ENCODE measurements at regions not wholly inside any gene's neighbourhood (a gene's known extent, or its start where the extent isn't known, plus 50 kb on each side); places are given as distances from the start of the nearest gene placed in this dataset.

DNA sequence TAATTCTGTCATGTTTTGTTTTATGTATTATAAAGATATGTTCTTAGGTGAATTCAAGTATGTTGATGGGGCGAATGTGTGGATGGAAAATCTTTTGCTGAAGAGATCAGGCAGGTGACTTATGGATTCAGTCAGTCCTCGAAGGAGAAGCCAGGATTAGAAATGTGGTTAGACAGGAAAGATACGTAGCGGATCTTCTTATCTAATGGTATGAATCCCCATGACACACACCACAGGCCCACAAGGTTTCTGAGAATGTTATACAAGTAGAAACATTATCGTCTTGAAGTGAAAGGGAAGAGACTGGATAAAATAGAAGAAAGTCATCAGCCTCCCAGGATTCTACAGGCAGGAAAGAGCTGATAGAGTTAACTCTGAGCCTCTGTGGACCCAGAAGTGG lies 69.0 kb upstream of the RFXAP start:
- ChIA-PET CTCF (interaction anchor here (0.6 kb wide), 1 partner anchor 13 kb away, joined by 3 read pairs; no protein-coding TSS in a partner anchor), POLR2A (no interaction called here)
- Histone ChIP-seq H3K9me3 (ENCODE audit: control insufficient read depth, insufficient read depth, low read depth, low read length) (no peaks in the 10 kb centered on the region), H3K36me3 (ENCODE audit: control insufficient read depth in 2 of 2, insufficient read depth in 1 of 2, low read length in 2 of 2) (no peaks in the 10 kb centered on the region), H3K27ac (ENCODE audit: extremely low read depth, low read depth, low read length) (no peak overlapping the region), H3K4me3 (ENCODE audit: low read depth, low read length) (no peak overlapping the region), H3K4me1 (ENCODE audit: control insufficient read depth, insufficient read depth, low read length) (no peaks in the 10 kb centered on the region)
- TF ChIP-seq ZNF501 (tag by site-specific recombination; IDR thresholded peaks at IDR 0.05) (no peak), ZNF174 (tag by site-specific recombination; IDR thresholded peaks at IDR 0.05) (no peak), KLF1 (tag by site-specific recombination; IDR thresholded peaks at IDR 0.05) (no peak), SETDB1 (IDR thresholded peaks at IDR 0.05; ENCODE audit: insufficient read length, low read length) (no peak), ZNF514 (tag by site-specific recombination; IDR thresholded peaks at IDR 0.05) (no peak), ZNF48 (tag by site-specific recombination; IDR thresholded peaks at IDR 0.05) (no peak), ZNF660 (tag by site-specific recombination; IDR thresholded peaks at IDR 0.05) (no peak), ZNF621 (tag by site-specific recombination; IDR thresholded peaks at IDR 0.05) (no peak), ZNF175 (tag by site-specific recombination; IDR thresholded peaks at IDR 0.05) (no peak), ZNF37A (tag by site-specific recombination; IDR thresholded peaks at IDR 0.05) (no peak), TCF7L2 (IDR thresholded peaks at IDR 0.05; ENCODE audit: borderline replicate concordance, low read depth, low read length) (no peak)
- TF ChIP-seq, protein P1, sequence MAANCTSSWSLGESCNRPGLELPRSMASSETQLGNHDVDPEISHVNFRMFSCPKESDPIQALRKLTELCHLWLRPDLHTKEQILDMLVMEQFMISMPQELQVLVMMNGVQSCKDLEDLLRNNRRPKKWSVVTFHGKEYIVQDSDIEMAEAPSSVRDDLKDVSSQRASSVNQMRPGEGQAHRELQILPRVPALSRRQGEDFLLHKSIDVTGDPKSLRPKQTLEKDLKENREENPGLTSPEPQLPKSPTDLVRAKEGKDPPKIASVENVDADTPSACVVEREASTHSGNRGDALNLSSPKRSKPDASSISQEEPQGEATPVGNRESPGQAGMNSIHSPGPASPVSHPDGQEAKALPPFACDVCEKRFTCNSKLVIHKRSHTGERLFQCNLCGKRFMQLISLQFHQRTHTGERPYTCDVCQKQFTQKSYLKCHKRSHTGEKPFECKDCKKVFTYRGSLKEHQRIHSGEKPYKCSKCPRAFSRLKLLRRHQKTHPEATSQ (tag by site-specific recombination; IDR thresholded peaks at IDR 0.05): no peak
- TF ChIP-seq, protein P2, sequence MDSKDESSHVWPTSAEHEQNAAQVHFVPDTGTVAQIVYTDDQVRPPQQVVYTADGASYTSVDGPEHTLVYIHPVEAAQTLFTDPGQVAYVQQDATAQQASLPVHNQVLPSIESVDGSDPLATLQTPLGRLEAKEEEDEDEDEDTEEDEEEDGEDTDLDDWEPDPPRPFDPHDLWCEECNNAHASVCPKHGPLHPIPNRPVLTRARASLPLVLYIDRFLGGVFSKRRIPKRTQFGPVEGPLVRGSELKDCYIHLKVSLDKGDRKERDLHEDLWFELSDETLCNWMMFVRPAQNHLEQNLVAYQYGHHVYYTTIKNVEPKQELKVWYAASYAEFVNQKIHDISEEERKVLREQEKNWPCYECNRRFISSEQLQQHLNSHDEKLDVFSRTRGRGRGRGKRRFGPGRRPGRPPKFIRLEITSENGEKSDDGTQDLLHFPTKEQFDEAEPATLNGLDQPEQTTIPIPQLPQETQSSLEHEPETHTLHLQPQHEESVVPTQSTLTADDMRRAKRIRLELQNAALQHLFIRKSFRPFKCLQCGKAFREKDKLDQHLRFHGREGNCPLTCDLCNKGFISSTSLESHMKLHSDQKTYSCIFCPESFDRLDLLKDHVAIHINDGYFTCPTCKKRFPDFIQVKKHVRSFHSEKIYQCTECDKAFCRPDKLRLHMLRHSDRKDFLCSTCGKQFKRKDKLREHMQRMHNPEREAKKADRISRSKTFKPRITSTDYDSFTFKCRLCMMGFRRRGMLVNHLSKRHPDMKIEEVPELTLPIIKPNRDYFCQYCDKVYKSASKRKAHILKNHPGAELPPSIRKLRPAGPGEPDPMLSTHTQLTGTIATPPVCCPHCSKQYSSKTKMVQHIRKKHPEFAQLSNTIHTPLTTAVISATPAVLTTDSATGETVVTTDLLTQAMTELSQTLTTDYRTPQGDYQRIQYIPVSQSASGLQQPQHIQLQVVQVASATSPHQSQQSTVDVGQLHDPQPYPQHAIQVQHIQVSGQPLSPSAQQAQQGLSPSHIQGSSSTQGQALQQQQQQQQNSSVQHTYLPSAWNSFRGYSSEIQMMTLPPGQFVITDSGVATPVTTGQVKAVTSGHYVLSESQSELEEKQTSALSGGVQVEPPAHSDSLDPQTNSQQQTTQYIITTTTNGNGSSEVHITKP (tag by site-specific recombination; IDR thresholded peaks at IDR 0.05): no peak

DNA sequence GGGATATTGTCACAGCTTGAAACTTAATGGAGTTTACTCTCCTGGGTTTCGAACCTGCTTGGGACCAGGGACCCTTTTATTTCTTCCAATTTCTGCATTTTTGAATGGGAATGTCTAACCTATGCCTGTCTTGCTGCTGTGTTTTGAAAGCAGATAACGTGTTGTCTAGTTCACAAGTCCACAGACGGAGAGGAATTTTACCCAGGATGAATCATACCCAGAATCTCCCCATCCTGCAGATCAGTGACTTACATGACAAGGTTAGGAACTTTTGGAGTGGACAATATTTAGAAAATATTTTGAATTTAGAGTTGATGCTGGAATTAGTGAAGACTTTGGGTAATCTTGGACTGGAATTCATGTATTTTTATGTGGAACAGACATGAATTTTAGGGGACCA lies 68.6 kb upstream of the RFXAP start:
- POLR2A ChIA-PET: no interaction called here
- no peaks in the 10 kb centered on the region for H3K36me3 ChIP-seq (ENCODE audit: control insufficient read depth in 2 of 2, insufficient read depth in 1 of 2, low read length in 2 of 2)
- no peak overlapping the region for H3K27ac ChIP-seq (ENCODE audit: extremely low read depth, low read depth, low read length)
- H3K4me1 ChIP-seq (ENCODE audit: control insufficient read depth, insufficient read depth, low read length): no peaks in the 10 kb centered on the region
- no peaks in the 10 kb centered on the region for H3K9me3 ChIP-seq (ENCODE audit: control insufficient read depth, insufficient read depth, low read depth, low read length)
- no peak overlapping the region for H3K4me3 ChIP-seq (ENCODE audit: low read depth, low read length)
- CTCF ChIA-PET: interaction anchor here (0.6 kb wide), 2 partner anchors 14 to 330 kb away, joined by 3 read pairs; no protein-coding TSS in a partner anchor
- TF ChIP-seq, protein P2 (tag by site-specific recombination; IDR thresholded peaks at IDR 0.05): no peak
- TF ChIP-seq ZNF146 (tag by site-specific recombination; IDR thresholded peaks at IDR 0.05) (no peak), ZNF174 (tag by site-specific recombination; IDR thresholded peaks at IDR 0.05) (no peak), ZNF302 (tag by site-specific recombination; IDR thresholded peaks at IDR 0.05; ENCODE audit: low read depth) (no peak), ZNF621 (tag by site-specific recombination; IDR thresholded peaks at IDR 0.05) (no peak), OVOL3 (tag by site-specific recombination; IDR thresholded peaks at IDR 0.05) (no peak), ZNF335 (tag by site-specific recombination; conservative IDR thresholded peaks at IDR 0.05) (no peak), FEZF1 (tag by site-specific recombination; IDR thresholded peaks at IDR 0.05) (no peak)
- TF ChIP-seq, protein P3, sequence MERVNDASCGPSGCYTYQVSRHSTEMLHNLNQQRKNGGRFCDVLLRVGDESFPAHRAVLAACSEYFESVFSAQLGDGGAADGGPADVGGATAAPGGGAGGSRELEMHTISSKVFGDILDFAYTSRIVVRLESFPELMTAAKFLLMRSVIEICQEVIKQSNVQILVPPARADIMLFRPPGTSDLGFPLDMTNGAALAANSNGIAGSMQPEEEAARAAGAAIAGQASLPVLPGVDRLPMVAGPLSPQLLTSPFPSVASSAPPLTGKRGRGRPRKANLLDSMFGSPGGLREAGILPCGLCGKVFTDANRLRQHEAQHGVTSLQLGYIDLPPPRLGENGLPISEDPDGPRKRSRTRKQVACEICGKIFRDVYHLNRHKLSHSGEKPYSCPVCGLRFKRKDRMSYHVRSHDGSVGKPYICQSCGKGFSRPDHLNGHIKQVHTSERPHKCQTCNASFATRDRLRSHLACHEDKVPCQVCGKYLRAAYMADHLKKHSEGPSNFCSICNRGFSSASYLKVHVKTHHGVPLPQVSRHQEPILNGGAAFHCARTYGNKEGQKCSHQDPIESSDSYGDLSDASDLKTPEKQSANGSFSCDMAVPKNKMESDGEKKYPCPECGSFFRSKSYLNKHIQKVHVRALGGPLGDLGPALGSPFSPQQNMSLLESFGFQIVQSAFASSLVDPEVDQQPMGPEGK (tag by site-specific recombination; IDR thresholded peaks at IDR 0.05): no peak
